HepG2 (cell line): ENCODE measurements at regions not wholly inside any gene's neighbourhood (a gene's known extent, or its start where the extent isn't known, plus 50 kb on each side); places are given as distances from the start of the nearest gene placed in this dataset.

Source experiments
- ARID4A ChIP-seq: sonication (generic); formaldehyde crosslinking; IDR thresholded peaks from 2 replicates; pipeline ENCODE4 v1.5.0; 2020; ENCODE audit warnings: mild to moderate bottlenecking, missing genetic modification reagents, borderline replicate concordance
- ASH2L ChIP-seq: fragments of 300-600, 200-600 bp; sonication (generic); IDR thresholded peaks from 2 replicates; pipeline ENCODE4 v1.7.0; 2017; ENCODE audit warnings: low read depth, mild to moderate bottlenecking, moderate library complexity, mixed read lengths, low read length; ENCODE audit not compliant: insufficient read length
- DR1 ChIP-seq: sonication (generic); formaldehyde crosslinking; IDR thresholded peaks from 2 replicates; pipeline ENCODE4 v1.8.0; 2021; ENCODE audit warnings: mild to moderate bottlenecking, missing genetic modification reagents, inconsistent platforms
- SYNCRIP ChIP-seq: fragments of 200-400 bp; formaldehyde crosslinking; IDR thresholded peaks from 2 replicates; pipeline ENCODE4 v1.6.1; 2018; ENCODE audit warnings: mild to moderate bottlenecking, low read depth, low read length; ENCODE audit not compliant: insufficient read depth
- ZHX1 ChIP-seq: sonication (generic); formaldehyde crosslinking; IDR thresholded peaks from 2 replicates; pipeline ENCODE4 v1.8.1; 2022; ENCODE audit warnings: low read depth, mild to moderate bottlenecking, missing genetic modification reagents
- TF ChIP-seq, protein P1 (sequence below), 2 experiments: fragments of 450-650 bp in 1 of 2; sonication (generic) in 1 of 2; formaldehyde crosslinking in 1 of 2; IDR thresholded peaks; 2 replicates each; pipeline versions ENCODE4 v1.6.1 to v1.8.0; 2016 to 2022; ENCODE audit warnings: antibody characterized with exemption in 1 of 2, mild to moderate bottlenecking in 1 of 2, missing genetic modification reagents in 1 of 2
- TF ChIP-seq, protein P2 (sequence below): sonication (generic); formaldehyde crosslinking; IDR thresholded peaks from 2 replicates; pipeline ENCODE4 v1.9.0; 2021; ENCODE audit warnings: missing genetic modification reagents, mild to moderate bottlenecking, borderline replicate concordance

- TF ChIP-seq, protein P1, sequence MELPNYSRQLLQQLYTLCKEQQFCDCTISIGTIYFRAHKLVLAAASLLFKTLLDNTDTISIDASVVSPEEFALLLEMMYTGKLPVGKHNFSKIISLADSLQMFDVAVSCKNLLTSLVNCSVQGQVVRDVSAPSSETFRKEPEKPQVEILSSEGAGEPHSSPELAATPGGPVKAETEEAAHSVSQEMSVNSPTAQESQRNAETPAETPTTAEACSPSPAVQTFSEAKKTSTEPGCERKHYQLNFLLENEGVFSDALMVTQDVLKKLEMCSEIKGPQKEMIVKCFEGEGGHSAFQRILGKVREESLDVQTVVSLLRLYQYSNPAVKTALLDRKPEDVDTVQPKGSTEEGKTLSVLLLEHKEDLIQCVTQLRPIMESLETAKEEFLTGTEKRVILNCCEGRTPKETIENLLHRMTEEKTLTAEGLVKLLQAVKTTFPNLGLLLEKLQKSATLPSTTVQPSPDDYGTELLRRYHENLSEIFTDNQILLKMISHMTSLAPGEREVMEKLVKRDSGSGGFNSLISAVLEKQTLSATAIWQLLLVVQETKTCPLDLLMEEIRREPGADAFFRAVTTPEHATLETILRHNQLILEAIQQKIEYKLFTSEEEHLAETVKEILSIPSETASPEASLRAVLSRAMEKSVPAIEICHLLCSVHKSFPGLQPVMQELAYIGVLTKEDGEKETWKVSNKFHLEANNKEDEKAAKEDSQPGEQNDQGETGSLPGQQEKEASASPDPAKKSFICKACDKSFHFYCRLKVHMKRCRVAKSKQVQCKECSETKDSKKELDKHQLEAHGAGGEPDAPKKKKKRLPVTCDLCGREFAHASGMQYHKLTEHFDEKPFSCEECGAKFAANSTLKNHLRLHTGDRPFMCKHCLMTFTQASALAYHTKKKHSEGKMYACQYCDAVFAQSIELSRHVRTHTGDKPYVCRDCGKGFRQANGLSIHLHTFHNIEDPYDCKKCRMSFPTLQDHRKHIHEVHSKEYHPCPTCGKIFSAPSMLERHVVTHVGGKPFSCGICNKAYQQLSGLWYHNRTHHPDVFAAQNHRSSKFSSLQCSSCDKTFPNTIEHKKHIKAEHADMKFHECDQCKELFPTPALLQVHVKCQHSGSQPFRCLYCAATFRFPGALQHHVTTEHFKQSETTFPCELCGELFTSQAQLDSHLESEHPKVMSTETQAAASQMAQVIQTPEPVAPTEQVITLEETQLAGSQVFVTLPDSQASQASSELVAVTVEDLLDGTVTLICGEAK (IDR thresholded peaks at IDR 0.05) = no peak
- TF ChIP-seq, protein P1 (CRISPR knock-in tag; IDR thresholded peaks at IDR 0.05) = no peak
- TF ChIP-seq ZHX1 (no peak), DR1 (CRISPR knock-in tag) (no peak), SYNCRIP (no peak), ASH2L (no peak), ARID4A (CRISPR knock-in tag) (no peak)
- TF ChIP-seq, protein P2, sequence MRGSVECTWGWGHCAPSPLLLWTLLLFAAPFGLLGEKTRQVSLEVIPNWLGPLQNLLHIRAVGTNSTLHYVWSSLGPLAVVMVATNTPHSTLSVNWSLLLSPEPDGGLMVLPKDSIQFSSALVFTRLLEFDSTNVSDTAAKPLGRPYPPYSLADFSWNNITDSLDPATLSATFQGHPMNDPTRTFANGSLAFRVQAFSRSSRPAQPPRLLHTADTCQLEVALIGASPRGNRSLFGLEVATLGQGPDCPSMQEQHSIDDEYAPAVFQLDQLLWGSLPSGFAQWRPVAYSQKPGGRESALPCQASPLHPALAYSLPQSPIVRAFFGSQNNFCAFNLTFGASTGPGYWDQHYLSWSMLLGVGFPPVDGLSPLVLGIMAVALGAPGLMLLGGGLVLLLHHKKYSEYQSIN (CRISPR knock-in tag) = no peak
These were observed 137.5 kb upstream of the DAP start (continued) for GRCh38 chr5:10898514-10898913.
